Mucosa of rectum (tissue), 2 donors: ENCODE measurements at regions not wholly inside any gene's neighbourhood (a gene's known extent, or its start where the extent isn't known, plus 50 kb on each side); places are given as distances from the start of the nearest gene placed in this dataset.
A peak's percentile ranks its signal among the peaks of the same experiment; 100 is the strongest.

Experiments
- H3K27ac ChIP-seq, 2 donors: one replicate each; pipeline ENCODE4 v1.7.0; 2013; ENCODE audit warnings: inconsistent platforms in 2 of 2, low read depth in 2 of 2, low read length in 2 of 2
- H3K27me3 ChIP-seq, 2 donors: one replicate each; pipeline ENCODE4 v1.7.0; 2013; ENCODE audit warnings: low read length in 2 of 2; ENCODE audit not compliant: control insufficient read depth in 2 of 2, insufficient read depth in 2 of 2
- H3K36me3 ChIP-seq, 2 donors: one replicate each; pipeline ENCODE4 v1.7.0; 2013; ENCODE audit warnings: low read length in 2 of 2; ENCODE audit not compliant: control insufficient read depth in 2 of 2, insufficient read depth in 2 of 2
- H3K4me1 ChIP-seq, 2 donors: one replicate each; pipeline ENCODE4 v1.7.0; 2013; ENCODE audit warnings: low read length in 2 of 2, mild to moderate bottlenecking in 1 of 2; ENCODE audit not compliant: control insufficient read depth in 2 of 2, insufficient read depth in 2 of 2
- H3K4me3 ChIP-seq, 2 donors: one replicate each; pipeline ENCODE4 v1.7.0; 2013; ENCODE audit warnings: low read length in 2 of 2
- H3K9ac ChIP-seq, 2 donors: one replicate each; pipeline ENCODE4 v1.7.0; 2013; ENCODE audit warnings: low read length in 2 of 2, low read depth in 1 of 2, mild to moderate bottlenecking in 1 of 2
- H3K9me3 ChIP-seq, 2 donors: one replicate each; pipeline ENCODE4 v1.7.0; 2013; ENCODE audit warnings: low read length in 2 of 2; ENCODE audit not compliant: control insufficient read depth in 2 of 2
- donor health status: healthy.
- donor health status: Normal muscosa, but diverticular disease.

DNA sequence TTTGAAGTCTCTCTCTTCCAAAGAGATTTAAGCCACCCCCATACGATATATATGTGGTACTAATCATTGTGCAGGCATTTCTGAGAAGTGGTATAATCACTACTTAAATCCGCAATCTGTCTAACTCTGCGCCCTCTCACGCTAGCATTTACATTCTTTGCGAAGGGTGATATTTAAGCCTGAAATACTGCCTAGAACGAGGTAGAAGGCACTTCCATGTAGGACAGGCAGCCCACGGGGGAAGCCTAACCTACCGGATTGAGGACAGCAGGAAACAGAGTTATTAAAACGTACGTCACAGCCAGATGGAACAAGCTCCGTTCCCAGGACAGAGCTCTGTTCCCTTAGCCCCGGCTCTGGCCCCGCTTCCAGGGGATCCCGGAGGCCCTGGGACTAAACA lies 59.3 kb upstream of the ECHDC3 start:
- H3K27ac ChIP-seq, result peak overlapping the region; percentile 64 to 75
- no peaks in the 10 kb centered on the region for H3K27me3 ChIP-seq
- H3K4me3 ChIP-seq, result no peak overlapping the region
- peak overlapping the region; percentile 27 to 52 for H3K9ac ChIP-seq
- no peaks in the 10 kb centered on the region for H3K9me3 ChIP-seq
- H3K36me3 ChIP-seq, result no peaks in the 10 kb centered on the region
- H3K4me1 ChIP-seq, result peaks cover 34 to 38% of the 10 kb centered on the region in 2 donors

GRCh38 chr10:11682267-11682683 lies 59.9 kb upstream of the ECHDC3 start:
- H3K9ac ChIP-seq, result no peak overlapping the region
- H3K27me3 ChIP-seq, result no peaks in the 10 kb centered on the region
- peaks cover 34 to 38% of the 10 kb centered on the region in 2 donors for H3K4me1 ChIP-seq
- H3K36me3 ChIP-seq, result no peaks in the 10 kb centered on the region
- H3K4me3 ChIP-seq, result no peak overlapping the region
- no peaks in the 10 kb centered on the region for H3K9me3 ChIP-seq
- no peak overlapping the region for H3K27ac ChIP-seq

DNA sequence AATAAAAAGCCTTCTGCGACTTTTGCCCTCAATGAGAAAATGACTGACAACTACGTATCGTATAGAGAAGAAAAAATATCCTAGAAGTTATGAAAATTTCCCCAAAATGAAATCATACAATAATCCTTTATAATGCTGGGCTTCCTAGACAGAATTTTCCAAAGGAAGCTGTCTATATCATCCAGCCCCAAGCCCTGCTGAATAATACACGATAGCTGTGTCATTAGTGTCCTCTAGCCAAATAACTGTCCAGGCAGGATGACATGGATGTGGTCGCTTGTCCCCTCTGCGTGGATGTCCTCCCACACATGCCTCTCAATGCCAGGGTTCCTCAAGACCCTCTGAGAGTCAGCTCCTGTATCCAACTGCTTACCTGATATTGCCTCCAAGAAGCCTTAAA lies 61.7 kb upstream of the ECHDC3 start:
- Histone ChIP-seq H3K9ac (no peak overlapping the region), H3K27me3 (no peaks in the 10 kb centered on the region), H3K27ac (no peak overlapping the region), H3K9me3 (no peaks in the 10 kb centered on the region), H3K36me3 (no peaks in the 10 kb centered on the region), H3K4me1 (peaks cover 25 to 29% of the 10 kb centered on the region in 2 donors), H3K4me3 (no peak overlapping the region)

DNA sequence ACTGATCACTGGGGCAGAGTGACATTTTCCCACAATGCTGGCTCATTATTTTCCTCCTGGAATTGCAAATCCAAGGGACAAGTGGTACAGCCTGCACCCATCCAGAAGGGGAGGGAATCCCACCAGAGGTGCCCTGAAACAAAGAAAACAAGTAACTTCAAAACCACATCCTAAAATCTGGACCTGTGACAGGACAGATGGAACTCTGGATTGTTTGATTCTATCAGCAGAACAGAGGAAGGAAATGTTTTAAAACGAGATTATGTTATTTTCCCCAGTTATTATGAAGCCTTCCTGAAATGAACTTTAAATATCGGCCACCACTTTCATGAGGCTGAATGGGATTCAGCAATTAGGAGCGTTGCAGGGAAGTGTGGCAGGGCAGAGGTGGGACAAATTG lies 62.2 kb upstream of the ECHDC3 start:
- Histone ChIP-seq H3K9ac (no peak overlapping the region), H3K36me3 (no peaks in the 10 kb centered on the region), H3K4me1 (peaks cover 20 to 23% of the 10 kb centered on the region in 2 donors), H3K9me3 (no peaks in the 10 kb centered on the region), H3K27me3 (no peaks in the 10 kb centered on the region), H3K27ac (no peak overlapping the region), H3K4me3 (no peak overlapping the region)

GRCh38 chr10:11678074-11678793 lies 63.9 kb upstream of the ECHDC3 start:
- Histone ChIP-seq H3K4me1 (peaks cover 7 to 8% of the 10 kb centered on the region in 2 donors), H3K4me3 (no peak overlapping the region), H3K27me3 (no peaks in the 10 kb centered on the region), H3K9ac (no peak overlapping the region), H3K9me3 (no peaks in the 10 kb centered on the region), H3K27ac (no peak overlapping the region), H3K36me3 (no peaks in the 10 kb centered on the region)

- Histone ChIP-seq H3K36me3 (no peaks in the 10 kb centered on the region), H3K9me3 (no peaks in the 10 kb centered on the region), H3K27ac (no peak overlapping the region), H3K9ac (no peak overlapping the region), H3K4me3 (no peak overlapping the region), H3K4me1 (peaks cover 0 to 3% of the 10 kb centered on the region in 2 donors), H3K27me3 (no peaks in the 10 kb centered on the region)
These were observed 64.7 kb upstream of the ECHDC3 start for GRCh38 chr10:11677480-11677879.

GRCh38 chr10:11673346-11674280 lies 62.2 kb upstream of the USP6NL start:
- Histone ChIP-seq H3K9ac (no peak overlapping the region), H3K4me3 (no peak overlapping the region), H3K4me1 (peaks cover 0 to 4% of the 10 kb centered on the region in 2 donors), H3K36me3 (no peaks in the 10 kb centered on the region), H3K27ac (no peak overlapping the region), H3K9me3 (no peaks in the 10 kb centered on the region), H3K27me3 (no peaks in the 10 kb centered on the region)

DNA sequence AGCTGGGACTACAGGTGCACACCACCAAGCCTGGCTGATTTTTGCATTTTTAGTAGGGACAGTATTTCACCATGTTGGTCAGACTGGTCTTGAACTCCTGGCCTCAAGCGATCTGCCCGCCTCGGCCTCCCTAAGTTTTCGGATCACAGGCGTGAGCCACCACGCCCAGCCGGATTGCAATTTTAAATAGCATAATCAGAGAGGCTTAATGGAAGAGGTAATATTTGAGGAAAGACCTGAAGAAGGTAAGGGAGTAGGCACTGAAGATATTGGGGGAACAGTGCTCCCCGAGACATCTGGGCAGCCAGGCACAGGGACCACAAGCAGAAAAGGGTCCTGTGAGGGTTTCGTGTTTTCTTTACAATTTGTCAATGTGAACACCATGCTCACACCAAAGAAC lies 61.4 kb upstream of the USP6NL start:
- Histone ChIP-seq H3K27ac (no peak overlapping the region), H3K9me3 (no peaks in the 10 kb centered on the region), H3K4me1 (peaks cover 0 to 4% of the 10 kb centered on the region in 2 donors)

GRCh38 chr10:11670381-11670780 lies 58.9 kb upstream of the USP6NL start:
- no peak overlapping the region for H3K27ac ChIP-seq
- no peaks in the 10 kb centered on the region for H3K9me3 ChIP-seq
- peaks cover 0 to 4% of the 10 kb centered on the region in 2 donors for H3K4me1 ChIP-seq
- no peak overlapping the region for H3K9ac ChIP-seq
- H3K27me3 ChIP-seq, result no peaks in the 10 kb centered on the region
- H3K36me3 ChIP-seq, result no peaks in the 10 kb centered on the region
- H3K4me3 ChIP-seq, result no peak overlapping the region

More for the DNA sequence above, 61.4 kb upstream of the USP6NL start:
- no peaks in the 10 kb centered on the region for H3K27me3 ChIP-seq
- H3K4me3 ChIP-seq, result no peak overlapping the region
- no peak overlapping the region for H3K9ac ChIP-seq
- H3K36me3 ChIP-seq, result no peaks in the 10 kb centered on the region
